ENCODE measurements at regions not wholly inside any gene's neighbourhood (a gene's known extent, or its start where the extent isn't known, plus 50 kb on each side); places are given as distances from the start of the nearest gene placed in this dataset.

DNA sequence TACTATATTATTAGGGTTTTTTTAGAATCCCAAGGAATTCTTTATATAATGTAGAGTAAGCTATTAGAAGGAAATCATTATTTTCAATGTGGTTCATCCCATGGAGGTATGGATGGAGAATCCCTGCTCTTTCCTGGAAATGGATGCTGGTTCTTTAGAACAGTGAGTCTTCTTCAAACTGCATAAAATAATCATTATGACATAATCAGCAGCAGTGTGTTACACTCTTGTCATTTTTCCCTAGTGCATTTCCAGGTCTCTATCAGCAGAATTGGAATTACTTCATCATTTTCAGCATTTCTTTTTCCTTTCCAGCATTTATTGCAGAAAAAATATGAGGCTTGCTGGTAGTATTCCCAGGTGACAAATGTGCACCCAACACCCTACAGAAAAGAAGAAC lies 168.1 kb downstream of the ETAA1 start:
- TF ChIP-seq, protein P1, sequence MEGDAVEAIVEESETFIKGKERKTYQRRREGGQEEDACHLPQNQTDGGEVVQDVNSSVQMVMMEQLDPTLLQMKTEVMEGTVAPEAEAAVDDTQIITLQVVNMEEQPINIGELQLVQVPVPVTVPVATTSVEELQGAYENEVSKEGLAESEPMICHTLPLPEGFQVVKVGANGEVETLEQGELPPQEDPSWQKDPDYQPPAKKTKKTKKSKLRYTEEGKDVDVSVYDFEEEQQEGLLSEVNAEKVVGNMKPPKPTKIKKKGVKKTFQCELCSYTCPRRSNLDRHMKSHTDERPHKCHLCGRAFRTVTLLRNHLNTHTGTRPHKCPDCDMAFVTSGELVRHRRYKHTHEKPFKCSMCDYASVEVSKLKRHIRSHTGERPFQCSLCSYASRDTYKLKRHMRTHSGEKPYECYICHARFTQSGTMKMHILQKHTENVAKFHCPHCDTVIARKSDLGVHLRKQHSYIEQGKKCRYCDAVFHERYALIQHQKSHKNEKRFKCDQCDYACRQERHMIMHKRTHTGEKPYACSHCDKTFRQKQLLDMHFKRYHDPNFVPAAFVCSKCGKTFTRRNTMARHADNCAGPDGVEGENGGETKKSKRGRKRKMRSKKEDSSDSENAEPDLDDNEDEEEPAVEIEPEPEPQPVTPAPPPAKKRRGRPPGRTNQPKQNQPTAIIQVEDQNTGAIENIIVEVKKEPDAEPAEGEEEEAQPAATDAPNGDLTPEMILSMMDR (IDR thresholded peaks at IDR 0.05) = no peak
- TF ChIP-seq EP300 (IDR thresholded peaks at IDR 0.05; ENCODE audit: low read depth) (no peak), POLR2A (IDR thresholded peaks at IDR 0.05) (no peak)

All from transverse colon (tissue), 3 donors.